H1 (cell line): ENCODE measurements at regions not wholly inside any gene's neighbourhood (a gene's known extent, or its start where the extent isn't known, plus 50 kb on each side); places are given as distances from the start of the nearest gene placed in this dataset.

ENCODE experiments used
- CTCF ChIA-PET: fragments of 300-600 bp; sonication (Branson Sonifier 250); formaldehyde crosslinking; loops from one replicate; lab custom pipeline; 2021; ENCODE audit not compliant: partially characterized antibody; lab: Charles Lee
- POLR2A ChIA-PET: fragments of 300-600 bp; sonication (Branson Sonifier 250); formaldehyde crosslinking; loops from one replicate; lab custom pipeline; 2021; ENCODE audit warnings: inconsistent platforms; ENCODE audit not compliant: partially characterized antibody; lab: Charles Lee
- DNase-seq, 2 experiments: peaks; one replicate each; pipeline versions ENCODE4 v3.0.0 to v3.0.0-alpha.2; 2010 to 2022; ENCODE audit warnings: low spot score in 2 of 2, low read depth in 1 of 2, mixed read lengths in 1 of 2
- FAIRE-seq: peaks from 2 replicates; lab custom pipeline; 2011; peaks lifted over from hg19 to GRCh38; lab: Jason Lieb, UNC
- H2AFZ ChIP-seq: 2 replicates; pipeline ENCODE4 v1.8.1; 2012; ENCODE audit warnings: low read length, inconsistent platforms
- H2AK5ac ChIP-seq: 2 replicates; pipeline ENCODE4 v1.6.1; 2013; ENCODE audit warnings: low read depth, low read length
- H2BK120ac ChIP-seq: replicated peaks from 2 replicates; pipeline ENCODE3; 2013; ENCODE audit warnings: low read depth, low read length, inconsistent platforms
- H2BK12ac ChIP-seq: 2 replicates; pipeline ENCODE4 v1.6.1; 2013; ENCODE audit warnings: low read depth, low read length
- H2BK15ac ChIP-seq: 2 replicates; pipeline ENCODE4 v1.6.1; 2013; ENCODE audit warnings: low read length
- H2BK20ac ChIP-seq: 2 replicates; pipeline ENCODE4 v1.6.1; 2013; ENCODE audit warnings: low read length
- H2BK5ac ChIP-seq: 2 replicates; pipeline ENCODE4 v1.6.1; 2013; ENCODE audit warnings: low read depth, low read length
- H3K14ac ChIP-seq: 2 replicates; pipeline ENCODE4 v1.6.1; 2013; ENCODE audit warnings: inconsistent platforms; ENCODE audit not compliant: insufficient read length
- H3K18ac ChIP-seq: 2 replicates; pipeline ENCODE4 v1.6.1; 2013; ENCODE audit warnings: low read length; ENCODE audit errors: extremely low read depth
- H3K23ac ChIP-seq: 2 replicates; pipeline ENCODE4 v1.6.1; 2013; ENCODE audit warnings: inconsistent platforms; ENCODE audit not compliant: insufficient read length
- H3K23me2 ChIP-seq: 2 replicates; pipeline ENCODE4 v1.6.1; 2013; ENCODE audit warnings: low read depth, low read length
- H3K27ac ChIP-seq: 2 replicates; pipeline ENCODE4 v1.6.1; 2011; ENCODE audit warnings: low read depth, low read length, inconsistent platforms
- H3K27me3 ChIP-seq, 4 experiments: replicated peaks in 1 of 4; 1 replicate in 1 of 4; 2 replicates in 3 of 4; pipeline versions ENCODE4 v1.6.1 to v1.8.1; 2011 to 2013; ENCODE audit warnings: low read length in 3 of 4, mild to moderate bottlenecking in 3 of 4, inconsistent platforms in 2 of 4, mixed read lengths in 2 of 4, moderate library complexity in 1 of 4; ENCODE audit not compliant: control insufficient read depth in 3 of 4, insufficient read depth in 3 of 4; ENCODE audit errors: extremely low read depth in 1 of 4
- H3K36me3 ChIP-seq, 4 experiments: 2 replicates each; pipeline versions ENCODE4 v1.6.1 to v1.8.1; 2011 to 2013; ENCODE audit warnings: mild to moderate bottlenecking in 4 of 4, low read length in 3 of 4, moderate library complexity in 2 of 4, control low read depth in 1 of 4, inconsistent platforms in 1 of 4; ENCODE audit not compliant: insufficient read depth in 4 of 4, control insufficient read depth in 2 of 4
- H3K4ac ChIP-seq: replicated peaks from 2 replicates; pipeline ENCODE3; 2013; ENCODE audit warnings: low read length, low read depth, mixed read lengths, inconsistent platforms; ENCODE audit not compliant: insufficient read length
- H3K4me1 ChIP-seq, 4 experiments: replicated peaks in 1 of 4; 1 replicate in 1 of 4; 2 replicates in 3 of 4; pipeline versions ENCODE4 v1.6.1 to v1.8.1; 2011 to 2013; ENCODE audit warnings: low read length in 3 of 4, inconsistent platforms in 2 of 4, mixed read lengths in 1 of 4; ENCODE audit not compliant: insufficient read depth in 4 of 4, control insufficient read depth in 3 of 4
- H3K4me2 ChIP-seq, 2 experiments: 2 replicates each; pipeline versions ENCODE4 v1.6.1 to v1.8.1; 2011 to 2013; ENCODE audit warnings: low read depth in 2 of 2, low read length in 2 of 2, control low read depth in 1 of 2, inconsistent platforms in 1 of 2, mild to moderate bottlenecking in 1 of 2; ENCODE audit not compliant: insufficient read depth in 1 of 2
- H3K4me3 ChIP-seq, 4 experiments: fragments of 200-600, 300-600 bp in 1 of 4; sonication (generic), shearing (Covaris generic), sonication (Bioruptor Twin) in 1 of 4; 2 replicates each; pipeline versions ENCODE4 v1.5.1 to v1.8.1; 2011 to 2016; ENCODE audit warnings: low read length in 4 of 4, low read depth in 3 of 4, control low read depth in 2 of 4, inconsistent platforms in 2 of 4, mild to moderate bottlenecking in 2 of 4, mixed read lengths in 1 of 4, moderate library complexity in 1 of 4; ENCODE audit not compliant: insufficient read depth in 2 of 4; ENCODE audit errors: extremely low read depth in 1 of 4
- H3K56ac ChIP-seq: replicated peaks from 2 replicates; pipeline ENCODE3; 2013; ENCODE audit warnings: low read depth, mild to moderate bottlenecking, mixed read lengths, low read length, inconsistent platforms; ENCODE audit not compliant: insufficient read length
- H3K79me1 ChIP-seq: 2 replicates; pipeline ENCODE4 v1.6.1; 2013; ENCODE audit warnings: low read depth, low read length, control low read depth
- H3K79me2 ChIP-seq, 2 experiments: 2 replicates each; pipeline versions ENCODE4 v1.6.1 to v1.8.1; 2012 to 2013; ENCODE audit warnings: low read length in 2 of 2, mild to moderate bottlenecking in 2 of 2, inconsistent platforms in 1 of 2; ENCODE audit not compliant: insufficient read depth in 2 of 2, control insufficient read depth in 1 of 2
- H3K9ac ChIP-seq, 4 experiments: replicated peaks in 1 of 4; 1 replicate in 1 of 4; 2 replicates in 3 of 4; pipeline versions ENCODE4 v1.6.1 to v1.8.1; 2011 to 2013; ENCODE audit warnings: low read depth in 3 of 4, low read length in 3 of 4, control low read depth in 2 of 4, mild to moderate bottlenecking in 2 of 4, moderate library complexity in 2 of 4, inconsistent platforms in 1 of 4; ENCODE audit errors: extremely low read depth in 1 of 4
- H3K9me3 ChIP-seq, 2 experiments: 2 replicates each; pipeline versions ENCODE4 v1.6.1 to v1.8.1; 2012 to 2013; ENCODE audit warnings: mild to moderate bottlenecking in 2 of 2, moderate library complexity in 2 of 2, control low read depth in 1 of 2, inconsistent platforms in 1 of 2, low read depth in 1 of 2, low read length in 1 of 2, mixed read lengths in 1 of 2; ENCODE audit not compliant: insufficient read depth in 2 of 2
- H4K20me1 ChIP-seq, 2 experiments: replicated peaks in 1 of 2; 2 replicates each; pipeline versions ENCODE3 to v1.8.1; 2011 to 2013; ENCODE audit warnings: inconsistent platforms in 2 of 2, low read length in 2 of 2, mild to moderate bottlenecking in 1 of 2; ENCODE audit not compliant: insufficient read depth in 2 of 2, control insufficient read depth in 1 of 2
- H4K5ac ChIP-seq: 2 replicates; pipeline ENCODE4 v1.6.1; 2013; ENCODE audit warnings: low read length, low read depth, mixed read lengths, inconsistent platforms; ENCODE audit not compliant: insufficient read length
- H4K8ac ChIP-seq: 2 replicates; pipeline ENCODE4 v1.8.0; 2013; ENCODE audit warnings: mild to moderate bottlenecking, moderate library complexity, low read length, inconsistent platforms; ENCODE audit not compliant: insufficient read depth; ENCODE audit errors: extremely low read depth
- H4K91ac ChIP-seq: replicated peaks from 2 replicates; pipeline ENCODE3; 2013; ENCODE audit warnings: low read length, mixed read lengths, inconsistent platforms; ENCODE audit not compliant: insufficient read length
- CBX5 ChIP-seq: fragments of 300-800, 300-1000 bp; sonication (generic); IDR thresholded peaks from 2 replicates; pipeline ENCODE4 v1.7.1; 2016; ENCODE audit warnings: antibody characterized with exemption, low read length, low read depth
- HDAC2 ChIP-seq, 2 experiments: fragments of 300-600 bp in 1 of 2; sonication (generic) in 1 of 2; IDR thresholded peaks; 2 replicates each; pipeline ENCODE4 v1.6.1; 2011 to 2012; ENCODE audit warnings: low read depth in 2 of 2, low read length in 2 of 2, mild to moderate bottlenecking in 2 of 2, moderate library complexity in 2 of 2, borderline replicate concordance in 1 of 2, inconsistent platforms in 1 of 2
- JUN ChIP-seq: IDR thresholded peaks from 2 replicates; pipeline ENCODE4 v1.6.1; 2011; ENCODE audit warnings: low read depth, mild to moderate bottlenecking, improper control_type of control experiment, low read length
- POLR2A ChIP-seq, 2 experiments: IDR thresholded peaks; 1 replicate in 1 of 2; 2 replicates in 1 of 2; pipeline ENCODE4 v1.6.1; 2011; ENCODE audit warnings: low read depth in 2 of 2, low read length in 2 of 2, mild to moderate bottlenecking in 2 of 2; ENCODE audit errors: control extremely low read depth in 1 of 2
- POLR2AphosphoS5 ChIP-seq: IDR thresholded peaks from 2 replicates; pipeline ENCODE4 v1.6.1; 2011; ENCODE audit warnings: low read depth, low read length
- RBBP5 ChIP-seq: IDR thresholded peaks from 2 replicates; pipeline ENCODE4 v1.7.1; 2012; ENCODE audit warnings: low read depth, mild to moderate bottlenecking, inconsistent platforms, low read length, moderate library complexity, borderline replicate concordance
- RXRA ChIP-seq: IDR thresholded peaks from 2 replicates; pipeline ENCODE4 v1.6.1; 2011; ENCODE audit warnings: low read depth, mild to moderate bottlenecking, low read length, moderate library complexity; ENCODE audit not compliant: insufficient read depth
- SP2 ChIP-seq: IDR thresholded peaks from 2 replicates; pipeline ENCODE4 v1.6.1; 2012; ENCODE audit warnings: mild to moderate bottlenecking, low read length, inconsistent platforms
- TBP ChIP-seq: IDR thresholded peaks from 2 replicates; pipeline ENCODE4 v1.6.1; 2011; ENCODE audit warnings: low read depth, low read length, improper control_type of control experiment
- TCF12 ChIP-seq: IDR thresholded peaks from 2 replicates; pipeline ENCODE4 v1.6.1; 2011; ENCODE audit warnings: low read depth, mild to moderate bottlenecking, low read length
- WGBS, 2 experiments: shearing (Covaris generic) in 1 of 2; methylation state at CpG; one replicate each; pipeline versions ENCODE4 v1.1.6 to v1.1.7; 2013 to 2015; ENCODE audit warnings: low lambda C conversion rate in 2 of 2, mixed read lengths in 2 of 2, inconsistent platforms in 1 of 2, low coverage in 1 of 2, missing lambda C conversion rate in 1 of 2; ENCODE audit not compliant: insufficient replicate concordance in 2 of 2, insufficient coverage in 1 of 2, insufficient read length in 1 of 2; ENCODE audit errors: extremely low coverage in 1 of 2, missing lambda C conversion rate in 1 of 2; 5-methylcytosine and 5-hydroxymethylcytosine counted together

DNA sequence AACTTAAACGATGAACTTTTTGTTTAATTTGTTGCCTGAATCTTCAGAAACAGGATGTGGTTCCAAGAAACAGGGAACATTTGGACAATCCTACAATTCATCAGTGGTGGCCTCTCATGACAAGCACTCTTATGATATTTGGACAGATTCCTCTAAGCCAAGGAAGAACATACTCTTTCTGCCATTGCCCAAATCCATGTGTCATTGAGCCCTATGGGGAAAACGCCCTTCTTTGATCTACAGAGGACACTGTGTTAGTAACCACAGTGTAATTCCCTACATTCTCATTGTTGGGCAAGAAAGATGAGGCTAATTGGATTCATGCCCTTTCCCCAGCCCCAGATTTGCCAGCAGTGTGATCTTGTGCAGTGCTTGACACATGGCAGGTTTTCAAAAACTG is 167.7 kb upstream of the PTCH1 start:
- H2BK5ac ChIP-seq: no peak overlapping the region
- no peak overlapping the region for H3K4ac ChIP-seq
- no peak for TF ChIP-seq RXRA
- TF ChIP-seq TBP: no peak
- no peak for TF ChIP-seq RBBP5
- TF ChIP-seq SP2: no peak
- no peak for TF ChIP-seq POLR2A (IDR thresholded peaks at IDR 0.05; ENCODE audit: control extremely low read depth in 1 of 2, low read depth in 2 of 2, low read length in 2 of 2)
- no peak for TF ChIP-seq JUN
- no peak for TF ChIP-seq CBX5
- no peak for TF ChIP-seq HDAC2 (IDR thresholded peaks at IDR 0.05; ENCODE audit: borderline replicate concordance in 1 of 2, low read depth in 2 of 2, low read length in 2 of 2)
- no peak for TF ChIP-seq POLR2AphosphoS5
- TF ChIP-seq TCF12: no peak
- H3K4me2 ChIP-seq: no peak overlapping the region
- H2BK15ac ChIP-seq: no peak overlapping the region
- WGBS, 2 experiments: 86% methylated on average over 2 of the region's 2 CpGs; no CpG with 5 or more reads in 1 of the 2 experiments
- H3K27me3 ChIP-seq: no peaks in the 10 kb centered on the region
- H4K20me1 ChIP-seq: no peaks in the 10 kb centered on the region
- H2AK5ac ChIP-seq: no peak overlapping the region
- H2BK20ac ChIP-seq: no peak overlapping the region
- no peak overlapping the region for H4K91ac ChIP-seq
- no peak overlapping the region for H2BK120ac ChIP-seq
- H3K4me3 ChIP-seq: no peak overlapping the region
- H3K14ac ChIP-seq: no peak overlapping the region
- H3K79me1 ChIP-seq: no peaks in the 10 kb centered on the region
- no peak overlapping the region for H3K18ac ChIP-seq
- CTCF ChIA-PET: no interaction called here
- no peak for FAIRE-seq
- H3K79me2 ChIP-seq: no peaks in the 10 kb centered on the region
- peaks cover 0 to 2% of the 10 kb centered on the region in 2 experiments; a peak in 1 of 4 replicates for H3K9me3 ChIP-seq
- no peak overlapping the region for H3K56ac ChIP-seq
- H3K23me2 ChIP-seq: no peaks in the 10 kb centered on the region
- H3K27ac ChIP-seq: no peak overlapping the region
- H3K9ac ChIP-seq: no peak overlapping the region
- DNase-seq: no peak
- no peaks in the 10 kb centered on the region for H3K36me3 ChIP-seq
- H4K5ac ChIP-seq: no peak overlapping the region
- peak overlapping the region; percentile 79; the same call in 1 of the 2 replicates for H2AFZ ChIP-seq
- H3K23ac ChIP-seq: no peak overlapping the region
- no peak overlapping the region for H4K8ac ChIP-seq
- POLR2A ChIA-PET: no interaction called here
- no peaks in the 10 kb centered on the region for H3K4me1 ChIP-seq
- no peak overlapping the region for H2BK12ac ChIP-seq
